HFF-Myc (cell line): ENCODE measurements at regions not wholly inside any gene's neighbourhood (a gene's known extent, or its start where the extent isn't known, plus 50 kb on each side); places are given as distances from the start of the nearest gene placed in this dataset.
"Not testable (repeated sequence)": the region's sequence is repeated elsewhere in the genome, so short reads cannot be mapped to it uniquely, and the experiment has no call there.

Source experiments
- DNase-seq: peaks from one replicate; pipeline ENCODE4 v3.0.0-alpha.2; 2011; ENCODE audit warnings: low read depth; ENCODE audit errors: extremely low read depth
- H3K4me3 ChIP-seq: replicated peaks from 2 replicates; pipeline ENCODE4 v1.5.1; 2011; ENCODE audit warnings: low read depth, mild to moderate bottlenecking, control low read depth, low read length
- CTCF ChIP-seq: IDR thresholded peaks from 2 replicates; pipeline ENCODE4 v1.5.1; 2012; ENCODE audit warnings: mild to moderate bottlenecking, low read depth, low read length, control low read depth; ENCODE audit errors: missing control alignments

GRCh38 chrX:114065577-114066223, 518.2 kb upstream of the HTR2C start:
- DNase-seq = no peak
- TF ChIP-seq CTCF = no peak
- no peak overlapping the region for H3K4me3 ChIP-seq

DNA sequence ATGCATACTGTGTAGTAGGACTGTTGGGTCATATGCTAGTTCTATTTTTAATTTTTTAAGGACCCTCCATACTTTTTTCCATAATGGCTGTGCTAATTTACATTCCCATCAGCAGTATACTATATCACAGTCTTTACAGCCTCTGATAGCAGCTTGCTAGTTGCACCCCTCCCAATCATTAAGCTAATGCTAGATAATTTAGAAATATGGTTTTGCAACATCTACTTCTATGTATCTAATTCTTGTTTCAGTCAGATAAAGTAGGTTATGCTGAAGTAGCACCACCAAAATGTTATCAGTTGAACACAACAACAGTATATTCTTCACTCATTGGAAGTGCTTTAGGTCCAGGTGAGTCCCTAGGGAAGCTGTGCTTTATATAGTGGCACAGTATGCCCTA, 522.7 kb upstream of the HTR2C start:
- TF ChIP-seq CTCF = no peak
- H3K4me3 ChIP-seq = no peak overlapping the region
- DNase-seq = no peak

GRCh38 chrX:114058988-114059418, 524.9 kb upstream of the HTR2C start:
- TF ChIP-seq CTCF = no peak
- H3K4me3 ChIP-seq = no peak overlapping the region
- DNase-seq = no peak

GRCh38 chrX:114057422-114057821, 526.5 kb upstream of the HTR2C start:
- not testable (repeated sequence) for H3K4me3 ChIP-seq, DNase-seq

GRCh38 chrX:114051667-114052315, 532.1 kb upstream of the HTR2C start:
- no peak for DNase-seq
- no peak overlapping the region for H3K4me3 ChIP-seq
- TF ChIP-seq CTCF = no peak

DNA sequence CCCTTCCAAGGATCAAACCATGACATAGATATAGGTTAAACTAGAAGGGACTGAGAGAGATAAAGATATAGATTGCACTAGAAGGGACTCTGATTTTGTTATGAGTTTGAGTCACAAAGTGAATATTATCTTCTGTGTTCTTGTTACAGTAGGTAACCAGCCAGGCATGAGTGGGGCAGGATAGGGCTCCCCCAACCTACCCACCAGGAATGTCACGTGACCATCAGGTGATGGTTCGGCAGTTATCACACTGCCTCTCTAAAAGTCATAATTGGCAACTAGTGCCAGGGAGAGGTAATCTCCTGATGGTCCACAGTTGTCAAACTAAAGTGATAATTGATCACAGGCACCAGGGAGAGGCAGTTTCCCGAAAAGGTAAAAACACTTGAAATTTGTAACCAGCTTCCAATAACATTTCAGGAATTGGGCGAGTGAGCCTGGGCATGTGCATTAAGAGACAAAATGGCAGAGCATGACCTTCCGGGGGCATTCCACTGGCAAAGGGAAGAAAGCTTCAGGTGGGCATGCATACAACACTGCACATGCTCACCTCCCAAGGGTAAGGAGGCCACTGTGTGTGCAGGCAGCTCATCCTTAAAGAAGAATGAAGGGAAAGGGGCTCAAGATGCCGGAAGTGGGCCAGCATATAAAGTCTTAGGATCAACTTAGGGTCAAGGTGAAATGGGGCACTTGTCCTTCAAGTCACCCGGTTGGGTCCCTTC, 533.6 kb upstream of the HTR2C start:
- no peak overlapping the region for H3K4me3 ChIP-seq
- no peak for DNase-seq
- TF ChIP-seq CTCF = no peak

DNA sequence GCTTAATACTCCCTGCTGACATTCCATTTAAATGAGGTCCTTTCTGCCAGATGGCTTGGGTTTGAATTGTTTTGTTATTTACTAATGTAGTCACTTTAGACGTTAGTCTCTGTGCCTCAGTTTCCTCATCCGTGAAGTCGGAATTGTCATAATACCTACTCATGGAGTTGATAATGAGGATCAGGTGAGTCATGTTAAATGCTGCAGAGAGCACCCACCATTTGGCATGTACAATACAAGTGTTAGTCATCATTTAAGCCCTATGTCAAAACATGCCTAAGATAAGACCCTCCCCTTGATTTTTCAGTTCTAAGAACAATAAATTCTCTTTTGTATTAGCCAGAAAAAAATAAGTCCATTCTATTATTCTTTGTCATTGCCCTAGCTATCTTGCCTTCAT, 534.8 kb upstream of the HTR2C start:
- DNase-seq = no peak
- no peak overlapping the region for H3K4me3 ChIP-seq
- no peak for TF ChIP-seq CTCF
